Mesodermal cell (in vitro differentiated cells): ENCODE measurements at regions not wholly inside any gene's neighbourhood (a gene's known extent, or its start where the extent isn't known, plus 50 kb on each side); places are given as distances from the start of the nearest gene placed in this dataset.

Experiments
- H3K27ac ChIP-seq: 2 replicates; pipeline ENCODE4 v1.7.0; 2013; ENCODE audit warnings: mild to moderate bottlenecking, low read depth, low read length, moderate library complexity; ENCODE audit not compliant: severe bottlenecking
- H3K36me3 ChIP-seq: 2 replicates; pipeline ENCODE4 v1.7.1; 2013; ENCODE audit warnings: mild to moderate bottlenecking, low read length, moderate library complexity; ENCODE audit not compliant: control insufficient read depth, insufficient read depth
- H3K4me1 ChIP-seq: one replicate; pipeline ENCODE4 v1.7.1; 2013; ENCODE audit warnings: mild to moderate bottlenecking, low read length; ENCODE audit not compliant: insufficient read depth, control insufficient read depth, poor library complexity, severe bottlenecking
- H3K4me3 ChIP-seq: 2 replicates; pipeline ENCODE4 v1.7.0; 2013; ENCODE audit warnings: low read length, control low read depth, mild to moderate bottlenecking; ENCODE audit not compliant: insufficient read depth, poor library complexity, severe bottlenecking; ENCODE audit errors: extremely low read depth
- H3K9me3 ChIP-seq: 2 replicates; pipeline ENCODE4 v1.7.1; 2013; ENCODE audit warnings: mild to moderate bottlenecking, low read length, moderate library complexity; ENCODE audit not compliant: control insufficient read depth
- WGBS, 2 experiments: methylation state at CpG; one replicate each; pipeline ENCODE4 v1.1.5; 2013; ENCODE audit warnings: missing lambda C conversion rate in 2 of 2; ENCODE audit not compliant: insufficient coverage in 2 of 2; 5-methylcytosine and 5-hydroxymethylcytosine counted together

DNA sequence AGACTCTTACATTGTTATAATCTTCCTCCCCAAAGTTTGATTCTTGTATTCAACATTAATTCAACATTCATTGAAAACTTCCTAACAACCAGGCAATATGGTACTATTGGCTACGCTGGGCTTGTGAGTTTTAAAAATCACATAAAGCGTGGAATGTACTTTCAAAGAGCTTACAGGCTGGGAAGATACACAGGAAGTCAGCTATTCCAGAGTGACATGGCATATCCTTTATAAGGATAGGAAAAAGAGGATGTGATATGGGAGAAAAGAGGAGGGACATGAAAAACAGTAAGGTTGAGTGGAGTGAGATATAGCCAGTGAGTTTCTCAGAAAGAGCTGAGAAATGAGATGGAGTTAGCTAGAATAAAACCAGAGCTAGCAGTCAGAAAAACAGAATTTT lies 103.6 kb upstream of the ATF7IP start:
- Histone ChIP-seq H3K27ac (no peak overlapping the region), H3K4me1 (peaks cover 21% of the 10 kb centered on the region), H3K9me3 (peaks cover 36% of the 10 kb centered on the region), H3K36me3 (no peaks in the 10 kb centered on the region), H3K4me3 (no peak overlapping the region)
- WGBS, 2 experiments = 83 to 96% methylated on average over 1 to 2 of the region's 2 CpGs

DNA sequence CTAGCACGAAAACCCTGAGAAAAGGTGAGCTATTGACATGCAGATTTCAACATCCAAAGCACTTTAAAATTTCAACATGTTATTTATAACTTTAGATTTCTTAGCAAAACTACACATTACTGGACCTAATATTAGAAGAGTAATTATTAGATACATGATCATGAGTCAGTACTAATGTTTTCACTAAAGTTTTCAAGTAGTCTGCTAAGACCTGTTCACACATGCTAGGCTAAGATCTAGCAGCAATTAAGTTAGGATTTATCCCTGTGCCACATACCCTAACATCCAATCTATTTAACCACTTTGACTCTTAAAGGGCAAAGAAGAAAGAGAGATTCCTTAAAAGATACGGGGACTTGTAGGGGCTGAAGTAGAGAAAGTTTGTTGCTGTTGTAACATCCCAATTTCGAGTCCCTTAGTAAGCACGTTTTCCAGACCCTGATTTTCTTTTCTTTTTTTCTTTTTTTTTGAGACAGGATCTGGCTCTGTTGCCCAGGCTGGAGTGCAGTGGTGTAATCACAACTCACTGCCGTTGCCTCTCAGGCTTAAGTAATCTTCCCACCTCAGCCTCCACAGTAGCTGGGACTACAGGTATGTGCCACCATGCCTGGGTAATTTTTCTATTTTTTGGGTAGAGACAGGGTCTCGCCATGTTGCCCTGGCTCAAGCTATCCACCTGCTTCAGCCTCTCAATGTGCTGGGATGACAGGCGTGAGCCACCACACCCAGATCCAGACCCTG lies 102.5 kb upstream of the ATF7IP start:
- WGBS, 2 experiments = 86 to 100% methylated on average over 3 to 6 of the region's 7 CpGs
- no peak overlapping the region for H3K27ac ChIP-seq

DNA sequence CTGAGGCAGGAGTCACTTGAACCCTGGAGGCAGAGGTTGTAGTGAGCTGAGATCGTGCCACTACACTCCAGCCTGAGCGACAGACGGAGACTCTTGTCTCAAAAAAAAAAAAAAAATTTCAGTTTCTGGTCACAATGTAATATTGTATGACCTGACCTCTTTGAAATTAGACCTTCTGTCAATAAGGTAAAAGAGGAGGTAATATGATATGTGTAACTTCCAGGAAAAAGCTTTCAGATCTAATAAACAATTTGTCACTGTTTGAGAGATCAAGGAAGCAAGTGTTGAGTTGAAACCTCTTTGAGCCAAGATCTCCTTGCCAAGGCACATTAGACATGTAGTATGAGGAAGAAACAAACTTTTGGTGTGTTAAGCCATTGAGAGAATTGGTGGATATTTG lies 101.7 kb upstream of the ATF7IP start:
- Histone ChIP-seq H3K4me3 (no peak overlapping the region), H3K27ac (no peak overlapping the region), H3K9me3 (peaks cover 28% of the 10 kb centered on the region), H3K4me1 (peaks cover 11% of the 10 kb centered on the region), H3K36me3 (no peaks in the 10 kb centered on the region)
- 100% methylated on average over 1 of the region's 3 CpGs for WGBS, 2 experiments

More for the DNA sequence above, 102.5 kb upstream of the ATF7IP start:
- Histone ChIP-seq H3K4me1 (peaks cover 18% of the 10 kb centered on the region), H3K36me3 (no peaks in the 10 kb centered on the region), H3K4me3 (no peak overlapping the region), H3K9me3 (peaks cover 36% of the 10 kb centered on the region)

DNA sequence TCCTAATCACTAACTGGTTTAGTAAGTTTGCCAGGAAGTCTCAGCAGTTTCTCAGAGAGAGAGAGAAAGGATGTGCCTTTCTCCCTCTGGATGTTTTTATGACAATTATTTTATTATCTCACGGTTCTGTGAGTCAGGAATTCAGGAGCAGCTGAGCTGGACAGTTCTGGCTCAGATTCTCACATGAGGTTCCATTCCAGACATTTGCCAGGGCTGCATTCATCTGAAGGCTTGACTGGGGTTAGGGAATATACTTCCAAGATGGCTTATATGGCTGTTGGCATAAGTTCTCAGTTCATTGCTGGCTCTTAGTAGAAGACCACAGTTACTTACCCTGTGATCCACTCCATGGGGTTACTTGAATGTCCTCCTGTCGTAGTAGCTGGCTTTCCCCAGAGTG lies 101.2 kb upstream of the ATF7IP start:
- WGBS, 2 experiments = 86 to 95% methylated on average over 1 to 2 of the region's 2 CpGs
- Histone ChIP-seq H3K36me3 (no peaks in the 10 kb centered on the region), H3K9me3 (peaks cover 24% of the 10 kb centered on the region), H3K27ac (no peak overlapping the region), H3K4me1 (peaks cover 9% of the 10 kb centered on the region), H3K4me3 (no peak overlapping the region)

GRCh38 chr12:14264778-14265177 lies 100.7 kb upstream of the ATF7IP start:
- H3K36me3 ChIP-seq = no peaks in the 10 kb centered on the region
- H3K27ac ChIP-seq = no peak overlapping the region
- WGBS, 2 experiments = no CpG with 5 or more reads among the region's 3 CpGs

DNA sequence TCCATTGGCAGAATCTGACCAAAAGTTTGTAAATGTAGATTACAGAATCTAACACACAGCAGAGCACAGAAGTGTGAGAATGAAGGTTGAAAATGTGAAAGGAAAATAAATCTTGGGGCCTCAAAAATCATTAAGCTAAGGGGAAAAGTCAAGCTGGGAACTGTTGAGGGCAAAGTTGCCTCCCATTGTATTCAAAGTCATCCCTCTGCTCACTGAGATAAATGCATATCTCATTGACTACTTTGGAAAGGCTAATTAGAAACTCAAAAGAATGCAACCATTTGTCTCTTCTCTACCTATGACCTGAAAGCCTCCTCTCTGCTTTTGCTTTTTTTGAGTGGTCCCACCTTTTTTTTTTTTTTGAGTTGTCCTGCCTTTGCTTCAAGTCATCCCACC lies 97.4 kb upstream of the ATF7IP start:
- peaks cover 22% of the 10 kb centered on the region for H3K9me3 ChIP-seq
- no peaks in the 10 kb centered on the region for H3K36me3 ChIP-seq
- H3K27ac ChIP-seq = no peak overlapping the region
- H3K4me3 ChIP-seq = no peak overlapping the region
- H3K4me1 ChIP-seq = peaks cover 3% of the 10 kb centered on the region

More at GRCh38 chr12:14264778-14265177, 100.7 kb upstream of the ATF7IP start:
- H3K9me3 ChIP-seq = peaks cover 20% of the 10 kb centered on the region
- peaks cover 9% of the 10 kb centered on the region for H3K4me1 ChIP-seq
- no peak overlapping the region for H3K4me3 ChIP-seq

- Histone ChIP-seq H3K27ac (no peak overlapping the region), H3K4me1 (no peaks in the 10 kb centered on the region), H3K4me3 (no peak overlapping the region), H3K36me3 (no peaks in the 10 kb centered on the region), H3K9me3 (peaks cover 5% of the 10 kb centered on the region)
These were observed 95.1 kb upstream of the ATF7IP start for GRCh38 chr12:14270392-14270791.

- Histone ChIP-seq H3K27ac (no peak overlapping the region), H3K36me3 (no peaks in the 10 kb centered on the region), H3K4me1 (no peaks in the 10 kb centered on the region), H3K9me3 (peaks cover 5% of the 10 kb centered on the region), H3K4me3 (no peak overlapping the region)
- 87 to 89% methylated on average over 2 to 3 of the region's 8 CpGs for WGBS, 2 experiments
These were observed 92.2 kb upstream of the ATF7IP start for GRCh38 chr12:14272956-14273912.

DNA sequence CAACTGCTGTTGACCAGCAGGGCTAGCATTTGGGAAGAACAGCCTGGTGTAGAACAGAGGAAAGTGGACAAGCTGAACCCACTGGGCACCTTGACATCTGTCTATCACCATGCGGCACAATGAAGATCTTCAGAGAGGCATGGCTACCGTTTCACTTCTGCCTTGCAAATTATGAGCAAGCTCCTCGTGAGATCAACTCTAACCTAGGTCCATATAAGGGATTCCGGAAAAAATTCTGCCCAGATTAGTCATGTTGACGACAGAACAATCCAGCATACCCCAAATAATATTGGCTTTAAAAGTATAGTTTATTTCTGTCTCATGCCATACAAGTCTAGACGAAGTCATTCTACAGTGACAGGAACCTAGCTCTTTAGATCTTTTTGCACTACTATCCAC lies 91.6 kb upstream of the ATF7IP start:
- 93% methylated on average over 3 to 4 of the region's 6 CpGs for WGBS, 2 experiments
- peaks cover 5% of the 10 kb centered on the region for H3K9me3 ChIP-seq
- H3K4me1 ChIP-seq = no peaks in the 10 kb centered on the region
- no peak overlapping the region for H3K4me3 ChIP-seq
- no peaks in the 10 kb centered on the region for H3K36me3 ChIP-seq
- H3K27ac ChIP-seq = no peak overlapping the region

- no peak overlapping the region for H3K27ac ChIP-seq
- peaks cover 2% of the 10 kb centered on the region for H3K9me3 ChIP-seq
- WGBS, 2 experiments = no CpG with 5 or more reads among the region's 1 CpG
- H3K4me1 ChIP-seq = no peaks in the 10 kb centered on the region
- no peaks in the 10 kb centered on the region for H3K36me3 ChIP-seq
- no peak overlapping the region for H3K4me3 ChIP-seq
These were observed 90.4 kb upstream of the ATF7IP start for GRCh38 chr12:14275111-14275510.

- WGBS, 2 experiments = no CpG with 5 or more reads among the region's 1 CpG
- H3K36me3 ChIP-seq = no peaks in the 10 kb centered on the region
- H3K4me1 ChIP-seq = no peaks in the 10 kb centered on the region
- peaks cover 2% of the 10 kb centered on the region for H3K9me3 ChIP-seq
- no peak overlapping the region for H3K4me3 ChIP-seq
- H3K27ac ChIP-seq = no peak overlapping the region
These were observed 89.6 kb upstream of the ATF7IP start for GRCh38 chr12:14275886-14276285.
